ELF-1 (cell line): ENCODE measurements at regions not wholly inside any gene's neighbourhood (a gene's known extent, or its start where the extent isn't known, plus 50 kb on each side); places are given as distances from the start of the nearest gene placed in this dataset.
"Not testable (repeated sequence)": the region's sequence is repeated elsewhere in the genome, so short reads cannot be mapped to it uniquely, and the experiment has no call there.

Experiments
- DNase-seq: peaks from one replicate; pipeline ENCODE4 v3.0.0-alpha.2; 2016; ENCODE audit warnings: low read depth, low spot score

DNA sequence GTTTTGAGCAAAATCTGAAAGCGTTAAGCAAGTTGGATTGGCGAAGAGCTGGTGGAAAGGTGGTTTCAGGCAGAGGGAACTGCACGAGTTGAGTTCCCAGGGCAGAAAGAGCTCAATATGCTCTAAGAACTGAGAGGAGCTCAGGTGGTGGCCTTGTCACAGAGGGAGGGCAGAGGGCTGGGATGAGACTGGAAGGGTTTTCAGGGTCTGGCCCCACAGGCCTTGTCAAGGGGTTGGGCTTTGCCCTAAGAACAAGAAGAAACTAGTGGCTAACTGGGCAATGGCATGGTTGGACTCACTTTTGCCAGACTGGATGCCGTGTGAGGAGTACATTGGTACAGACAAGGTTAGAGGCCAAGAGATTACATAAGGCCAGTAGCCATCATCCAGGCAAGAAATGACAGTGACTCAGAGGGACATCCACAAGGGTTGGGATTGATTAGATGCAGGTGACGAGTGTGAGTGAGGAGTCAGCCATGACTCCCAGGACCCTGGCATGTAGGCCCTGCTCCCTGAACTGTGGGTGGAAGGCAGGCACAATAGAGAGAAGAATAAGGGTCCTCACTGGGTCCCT lies 75.1 kb upstream of the SMIM23 start:
- no peak for DNase-seq

DNA sequence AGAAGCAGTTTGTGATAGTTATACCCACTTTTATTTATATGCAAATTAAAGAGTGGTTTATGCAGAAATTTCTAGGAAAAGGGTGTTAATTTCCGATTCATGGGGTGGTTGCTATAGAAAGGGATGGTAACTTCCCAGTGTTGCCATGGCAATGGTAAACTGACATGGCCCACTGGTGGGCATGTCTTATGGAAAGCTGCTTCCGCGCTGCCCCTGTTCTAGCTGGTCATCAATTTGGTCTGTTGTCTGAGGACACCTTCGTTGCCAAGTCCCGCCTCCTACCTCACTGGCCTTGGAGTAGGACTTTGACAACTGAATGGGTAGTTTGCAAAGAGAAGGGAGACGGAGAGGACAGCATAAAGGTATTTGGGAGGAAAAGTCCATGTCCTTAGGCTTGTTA lies 74.0 kb upstream of the SMIM23 start:
- no peak for DNase-seq

DNA sequence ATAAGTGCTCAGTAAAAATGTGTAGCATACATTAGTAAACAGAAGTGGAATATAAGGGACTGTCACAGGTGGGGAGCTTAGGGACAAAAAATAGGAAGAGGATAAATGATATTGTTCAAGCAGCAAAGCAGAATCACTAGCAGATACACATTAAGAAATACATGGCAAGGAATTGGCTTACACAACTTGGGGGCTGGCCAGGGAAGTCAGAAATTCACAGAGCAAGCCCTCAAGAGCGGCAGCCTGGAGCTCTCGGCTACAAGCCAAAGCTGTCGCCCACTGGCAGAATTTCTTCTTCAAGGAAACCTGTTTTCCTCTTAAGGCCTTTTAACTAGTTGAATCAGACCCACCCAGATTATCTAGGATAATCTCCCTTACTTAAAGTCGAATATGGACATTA lies 73.0 kb upstream of the SMIM23 start:
- DNase-seq: no peak

DNA sequence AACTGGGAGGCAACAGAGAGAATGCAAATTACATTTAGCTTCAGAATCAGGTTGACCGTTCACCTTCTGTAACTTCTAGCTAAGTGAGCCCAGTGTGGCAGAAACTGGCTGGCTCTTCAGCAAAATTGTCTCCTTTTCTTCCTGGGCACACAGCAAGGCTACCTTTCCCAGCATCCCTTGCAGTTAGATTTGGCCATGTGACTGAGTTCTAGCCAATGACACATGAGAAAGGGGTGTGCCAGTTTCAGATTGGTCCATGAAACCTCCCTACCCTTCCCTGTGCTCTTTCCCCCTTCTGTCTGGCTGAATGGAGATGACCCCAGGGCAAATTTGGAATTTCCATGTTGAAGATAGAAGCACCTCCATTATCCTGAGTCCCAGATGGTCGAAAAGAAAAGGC lies 72.5 kb upstream of the SMIM23 start:
- no peak for DNase-seq

DNA sequence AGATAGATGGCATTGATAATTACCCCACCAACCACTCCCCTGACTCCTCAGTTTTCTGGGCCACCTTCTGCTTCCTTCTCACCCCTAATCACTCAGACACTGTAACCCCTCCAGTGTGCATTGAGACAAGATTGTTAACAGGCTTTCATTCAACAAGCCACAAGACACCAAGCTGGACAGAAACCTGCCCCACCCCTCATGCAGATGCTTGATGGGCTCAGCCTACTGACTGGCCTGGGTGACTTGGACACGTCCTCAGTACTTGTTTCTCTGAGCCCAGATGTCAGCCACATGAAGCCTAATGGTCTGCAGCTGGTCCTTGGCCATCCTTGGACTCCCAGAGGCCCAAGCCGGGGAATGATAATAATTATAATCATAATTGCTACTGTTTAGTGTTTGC lies 71.4 kb upstream of the SMIM23 start:
- DNase-seq: no peak

DNA sequence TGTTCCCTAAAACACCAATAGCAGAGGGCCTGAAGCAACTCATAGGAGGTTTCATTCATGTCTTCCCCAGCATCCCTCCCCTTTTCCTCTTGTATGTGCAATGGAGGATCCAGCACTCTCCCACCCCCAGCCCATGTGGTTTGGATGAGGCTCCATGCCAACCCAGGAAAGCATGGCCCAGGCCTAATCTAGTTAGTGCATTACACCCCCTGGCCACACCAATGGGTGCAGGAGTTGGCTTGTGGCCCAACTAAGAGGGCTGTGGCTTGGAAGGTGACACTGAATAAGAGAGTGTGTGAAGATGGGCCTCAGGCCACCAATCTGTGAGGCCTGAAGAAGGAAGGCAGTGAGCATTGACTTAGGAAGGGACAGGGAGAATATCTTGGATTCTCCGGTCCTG lies 70.8 kb upstream of the SMIM23 start:
- DNase-seq: no peak

DNA sequence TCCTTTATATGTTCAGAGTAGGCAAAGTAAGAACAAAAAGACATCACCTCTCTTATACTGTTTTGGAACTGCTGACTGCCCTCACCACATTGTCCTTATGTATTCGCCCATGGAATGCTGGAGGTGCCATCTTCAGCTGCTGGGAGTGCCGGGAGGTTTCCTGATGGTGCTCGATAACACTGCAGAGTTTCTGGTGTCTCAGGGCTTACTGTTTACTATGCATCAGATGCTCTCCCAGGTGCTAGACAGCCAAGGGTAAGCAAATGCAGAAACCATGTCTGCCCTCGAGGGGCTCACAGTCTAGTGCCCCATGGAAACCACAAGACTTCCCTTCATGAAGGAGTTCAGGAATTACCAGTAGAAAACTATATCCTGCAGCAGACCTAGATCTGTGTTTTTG lies 70.1 kb upstream of the SMIM23 start:
- no peak for DNase-seq

DNA sequence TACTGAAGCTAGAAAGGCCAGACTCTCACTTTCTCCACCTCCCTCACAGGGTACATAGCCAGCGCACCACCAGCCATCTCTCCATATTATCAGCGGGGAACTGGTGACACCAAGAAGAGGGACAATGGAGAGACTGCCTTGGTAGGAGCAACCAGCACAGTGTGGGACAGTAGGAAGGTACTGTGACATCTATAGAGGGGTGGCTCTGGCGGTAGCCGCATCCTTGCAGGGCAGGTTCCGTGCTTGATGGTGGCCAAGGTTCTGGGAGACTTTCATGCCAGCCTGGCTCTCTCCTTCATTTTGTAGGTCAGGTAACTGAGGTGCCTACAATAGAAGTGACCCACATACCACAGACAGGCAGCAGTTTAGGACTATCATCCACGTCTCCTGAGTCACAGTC lies 65.5 kb upstream of the SMIM23 start:
- no peak for DNase-seq

DNA sequence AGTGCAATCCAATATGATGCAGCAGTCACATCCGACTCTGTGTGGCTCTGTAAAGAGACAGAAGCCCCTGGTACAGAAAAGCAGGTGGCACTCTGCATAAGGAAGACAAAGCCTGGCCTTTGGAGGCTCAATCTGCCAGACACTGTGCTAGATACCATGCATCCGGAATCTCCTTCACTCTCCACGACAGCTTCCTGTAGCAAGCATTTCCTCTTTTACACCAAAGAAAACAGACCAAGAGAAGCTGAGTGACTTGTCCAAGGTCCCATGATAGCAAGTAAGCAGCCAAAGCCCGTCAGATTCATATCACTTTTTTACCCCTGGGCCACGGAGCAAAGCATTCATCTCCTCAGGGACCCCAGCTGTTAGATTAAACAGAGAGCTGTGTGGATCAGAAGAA lies 64.2 kb upstream of the SMIM23 start:
- DNase-seq: no peak

DNA sequence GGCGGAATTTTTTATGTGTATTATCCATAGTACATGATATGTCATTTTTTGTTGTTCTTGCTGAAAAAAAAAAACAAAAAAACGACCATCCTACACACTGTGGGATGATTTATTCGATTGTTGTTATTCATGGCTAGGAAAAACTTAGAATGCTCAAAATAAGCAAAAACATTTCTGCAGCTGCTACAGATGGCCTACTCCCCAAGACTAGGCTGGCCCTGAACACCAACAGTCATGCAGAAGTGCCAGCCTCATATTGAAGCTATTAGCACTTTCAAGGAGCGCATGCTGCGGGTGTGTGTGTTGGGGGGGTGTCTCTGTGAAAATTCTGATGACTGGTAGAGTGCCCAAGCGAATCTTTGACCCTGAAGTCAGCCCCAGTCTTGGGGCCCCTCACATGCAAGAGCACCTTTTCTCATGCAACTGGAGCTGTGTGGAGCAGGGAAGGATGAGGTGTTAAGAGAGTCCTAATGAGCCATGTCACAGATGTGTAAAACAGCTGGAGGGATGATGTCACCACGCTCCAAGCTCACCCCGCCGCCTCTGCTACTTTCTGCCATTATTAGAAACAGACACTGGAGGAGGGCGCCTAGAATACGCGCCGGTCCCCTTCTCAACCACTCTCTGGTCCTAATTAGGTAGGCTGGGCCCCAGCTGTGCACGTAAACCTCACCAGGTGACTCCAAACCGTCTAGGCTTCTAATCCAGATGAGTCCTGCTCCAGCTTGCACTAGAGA lies 61.0 kb upstream of the SMIM23 start:
- DNase-seq: peak; percentile 53

DNA sequence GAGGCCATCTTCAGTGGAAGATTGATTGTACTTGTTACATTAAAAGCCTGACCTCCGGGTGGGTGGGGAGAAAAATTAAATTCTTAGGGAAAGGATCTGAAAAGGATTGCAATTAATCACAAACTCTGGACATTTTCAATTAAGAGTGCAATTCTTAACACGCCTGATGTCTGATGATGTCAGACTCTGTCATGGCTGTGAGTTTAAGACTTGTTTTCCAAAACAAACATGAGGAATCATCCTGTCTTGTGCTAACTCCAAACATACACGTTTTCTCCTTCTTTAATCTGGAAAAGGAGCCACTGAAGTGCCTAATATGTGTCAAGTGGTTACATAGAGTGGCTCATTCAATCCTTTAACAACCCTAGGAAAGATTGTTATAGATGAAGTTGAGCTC lies 60.4 kb upstream of the SMIM23 start:
- no peak for DNase-seq

DNA sequence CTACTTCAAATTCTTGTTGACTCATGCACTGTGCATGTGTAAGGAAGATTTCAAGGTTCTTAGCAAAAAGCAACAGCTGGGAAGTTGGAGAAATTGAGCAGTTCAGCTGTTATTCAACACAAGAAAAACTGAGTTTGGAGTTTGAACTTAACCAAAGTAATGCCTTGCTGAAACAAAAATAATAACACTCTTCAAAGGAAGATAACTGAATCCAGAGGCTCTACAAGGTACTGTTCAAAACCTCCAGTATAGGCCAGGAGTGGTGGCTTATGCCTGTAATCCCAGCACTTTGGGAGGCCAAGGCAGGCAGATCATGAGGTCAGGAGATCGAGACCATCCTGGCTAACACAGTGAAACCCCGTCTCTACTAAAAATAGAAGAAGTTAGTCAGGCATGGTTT lies 58.8 kb upstream of the SMIM23 start:
- DNase-seq: not testable (repeated sequence)

DNA sequence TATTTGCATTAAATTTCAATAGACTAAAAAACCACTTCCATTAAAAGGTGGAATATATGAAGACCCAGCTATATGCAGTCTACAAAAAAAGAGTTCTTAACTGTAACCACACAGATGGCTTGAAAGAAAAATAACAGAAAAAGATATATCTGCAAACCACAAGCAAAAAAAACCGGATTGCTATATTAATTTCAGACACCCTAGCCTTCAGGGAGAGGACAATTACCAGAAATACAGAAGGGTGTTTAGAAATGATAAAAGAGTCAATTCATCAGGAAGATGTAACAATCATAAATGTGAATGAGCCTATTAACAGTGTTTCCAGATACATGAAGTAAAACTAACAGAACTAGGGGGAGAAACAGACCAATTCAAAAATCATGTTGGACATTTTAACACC lies 56.9 kb upstream of the SMIM23 start:
- DNase-seq: no peak
